Keratinocyte (primary cell): ENCODE measurements at regions not wholly inside any gene's neighbourhood (a gene's known extent, or its start where the extent isn't known, plus 50 kb on each side); places are given as distances from the start of the nearest gene placed in this dataset.

Experiments
- DNase-seq: peaks from one replicate; pipeline ENCODE4 v3.0.0-alpha.2; 2011; ENCODE audit warnings: low read depth, missing footprints, low spot score
- FAIRE-seq: peaks from 2 replicates; lab custom pipeline; 2011; peaks lifted over from hg19 to GRCh38; lab: Jason Lieb, UNC
- H2AFZ ChIP-seq: 2 replicates; pipeline ENCODE4 v1.6.0; 2012; ENCODE audit warnings: low read length, control low read depth, inconsistent platforms; ENCODE audit not compliant: control insufficient read depth
- H3K27ac ChIP-seq: 2 replicates; pipeline ENCODE4 v1.5.1; 2011; ENCODE audit warnings: low read length; ENCODE audit not compliant: control insufficient read depth, insufficient read depth
- H3K27me3 ChIP-seq: 3 replicates; pipeline ENCODE4 v1.6.0; 2011; ENCODE audit warnings: low read length; ENCODE audit not compliant: control insufficient read depth, insufficient read depth; ENCODE audit errors: extremely low read depth
- H3K36me3 ChIP-seq, 2 experiments: 2 replicates in 1 of 2; 3 replicates in 1 of 2; pipeline ENCODE4 v1.5.1; 2011; ENCODE audit warnings: low read length in 2 of 2, mild to moderate bottlenecking in 1 of 2; ENCODE audit not compliant: control insufficient read depth in 2 of 2, insufficient read depth in 2 of 2; ENCODE audit errors: extremely low read depth in 1 of 2
- H3K4me1 ChIP-seq: 3 replicates; pipeline ENCODE4 v1.5.1; 2011; ENCODE audit warnings: low read length; ENCODE audit not compliant: control insufficient read depth, insufficient read depth; ENCODE audit errors: extremely low read depth
- H3K4me2 ChIP-seq: 3 replicates; pipeline ENCODE4 v1.6.0; 2011; ENCODE audit warnings: low read depth, low read length; ENCODE audit not compliant: control insufficient read depth, insufficient read depth; ENCODE audit errors: extremely low read depth
- H3K4me3 ChIP-seq, 3 experiments: fragments of 200-600 bp in 1 of 3; sonication (generic) in 1 of 3; 2 replicates in 2 of 3; 3 replicates in 1 of 3; pipeline ENCODE4 v1.5.1; 2011 to 2016; ENCODE audit warnings: low read length in 3 of 3, mild to moderate bottlenecking in 3 of 3, control low read depth in 2 of 3, inconsistent platforms in 1 of 3, low read depth in 1 of 3, mixed read lengths in 1 of 3, mixed run types in 1 of 3, moderate library complexity in 1 of 3; ENCODE audit not compliant: control insufficient read depth in 2 of 3, insufficient read depth in 2 of 3; ENCODE audit errors: extremely low read depth in 1 of 3
- H3K79me2 ChIP-seq: 2 replicates; pipeline ENCODE4 v1.6.0; 2012; ENCODE audit warnings: low read length; ENCODE audit not compliant: control insufficient read depth, insufficient read depth
- H3K9ac ChIP-seq: 3 replicates; pipeline ENCODE4 v1.6.0; 2011; ENCODE audit warnings: low read length; ENCODE audit not compliant: control insufficient read depth, insufficient read depth; ENCODE audit errors: extremely low read depth
- H3K9me1 ChIP-seq: 3 replicates; pipeline ENCODE4 v1.6.0; 2011; ENCODE audit warnings: low read length; ENCODE audit not compliant: control insufficient read depth, insufficient read depth; ENCODE audit errors: extremely low read depth
- H3K9me3 ChIP-seq: 2 replicates; pipeline ENCODE4 v1.5.1; 2012; ENCODE audit warnings: low read depth, low read length; ENCODE audit not compliant: control insufficient read depth
- H4K20me1 ChIP-seq: 3 replicates; pipeline ENCODE4 v1.6.0; 2011; ENCODE audit warnings: low read length; ENCODE audit not compliant: control insufficient read depth, insufficient read depth; ENCODE audit errors: extremely low read depth
- CTCF ChIP-seq, 3 experiments: IDR thresholded peaks in 1 of 3; conservative IDR thresholded peaks in 1 of 3; optimal IDR thresholded peaks in 1 of 3; 2 replicates in 2 of 3; 3 replicates in 1 of 3; pipeline versions ENCODE3 to v1.5.1; 2011; ENCODE audit warnings: low read length in 3 of 3, mild to moderate bottlenecking in 3 of 3, moderate library complexity in 2 of 3, control low read depth in 1 of 3, inconsistent platforms in 1 of 3; ENCODE audit not compliant: insufficient read depth in 2 of 3; ENCODE audit errors: extremely low read depth in 1 of 3
- EZH2 ChIP-seq: IDR thresholded peaks from one replicate; pipeline ENCODE4 v1.6.1; 2012; ENCODE audit warnings: inconsistent platforms, mild to moderate bottlenecking, low read length, moderate library complexity
- dilution Hi-C: fragments of 300-500 bp; cut with MboI; formaldehyde crosslinking; loops from one replicate; pipeline ENCODE4 v1.7.0; 2020; ENCODE audit warnings: low sequenced_read_pairs; ENCODE audit not compliant: extremely low pct_ligation_motif_present

- FAIRE-seq (no peak), DNase-seq (no peak)
- no peak overlapping the region for H2AFZ ChIP-seq
- H3K4me2 ChIP-seq, result no peak overlapping the region
- no peak overlapping the region for H3K27ac ChIP-seq
- H3K4me1 ChIP-seq, result no peaks in the 10 kb centered on the region
- no peaks in the 10 kb centered on the region for H3K9me1 ChIP-seq
- dilution Hi-C loops, result no loop called here
- TF ChIP-seq CTCF (optimal IDR thresholded peaks at IDR 0.05 in 1 of 3, IDR thresholded peaks at IDR 0.05 in 1 of 3, conservative IDR thresholded peaks at IDR 0.05 in 1 of 3; ENCODE audit: extremely low read depth in 1 of 3, insufficient read depth in 2 of 3, low read length in 3 of 3), result no peak
- TF ChIP-seq EZH2, result no peak
- no peaks in the 10 kb centered on the region for H3K36me3 ChIP-seq
- H3K9me3 ChIP-seq, result peaks cover 3% of the 10 kb centered on the region
- H3K9ac ChIP-seq, result no peak overlapping the region
- no peak overlapping the region for H3K4me3 ChIP-seq
- no peaks in the 10 kb centered on the region for H3K27me3 ChIP-seq
- no peaks in the 10 kb centered on the region for H3K79me2 ChIP-seq
- H4K20me1 ChIP-seq, result no peaks in the 10 kb centered on the region
Observed at GRCh38 chr3:80870476-80871041, 890.9 kb downstream of the GBE1 start.

- no peak for FAIRE-seq
- H3K9me1 ChIP-seq, result no peaks in the 10 kb centered on the region
- no peaks in the 10 kb centered on the region for H4K20me1 ChIP-seq
- DNase-seq, result no peak
- no peaks in the 10 kb centered on the region for H3K36me3 ChIP-seq
- no peaks in the 10 kb centered on the region for H3K27me3 ChIP-seq
- dilution Hi-C loops, result no loop called here
- no peak overlapping the region for H3K4me3 ChIP-seq
- H3K4me1 ChIP-seq, result no peaks in the 10 kb centered on the region
- no peak overlapping the region for H3K4me2 ChIP-seq
- H3K9me3 ChIP-seq, result no peaks in the 10 kb centered on the region
- H2AFZ ChIP-seq, result no peak overlapping the region
- no peaks in the 10 kb centered on the region for H3K79me2 ChIP-seq
- H3K27ac ChIP-seq, result no peak overlapping the region
- no peak overlapping the region for H3K9ac ChIP-seq
- TF ChIP-seq CTCF (optimal IDR thresholded peaks at IDR 0.05 in 1 of 3, IDR thresholded peaks at IDR 0.05 in 1 of 3, conservative IDR thresholded peaks at IDR 0.05 in 1 of 3; ENCODE audit: extremely low read depth in 1 of 3, insufficient read depth in 2 of 3, low read length in 3 of 3) (no peak), EZH2 (no peak)
Observed at GRCh38 chr3:80855482-80855881, 906.0 kb downstream of the GBE1 start.
